ENCODE measurements at regions not wholly inside any gene's neighbourhood (a gene's known extent, or its start where the extent isn't known, plus 50 kb on each side); places are given as distances from the start of the nearest gene placed in this dataset.

DNA sequence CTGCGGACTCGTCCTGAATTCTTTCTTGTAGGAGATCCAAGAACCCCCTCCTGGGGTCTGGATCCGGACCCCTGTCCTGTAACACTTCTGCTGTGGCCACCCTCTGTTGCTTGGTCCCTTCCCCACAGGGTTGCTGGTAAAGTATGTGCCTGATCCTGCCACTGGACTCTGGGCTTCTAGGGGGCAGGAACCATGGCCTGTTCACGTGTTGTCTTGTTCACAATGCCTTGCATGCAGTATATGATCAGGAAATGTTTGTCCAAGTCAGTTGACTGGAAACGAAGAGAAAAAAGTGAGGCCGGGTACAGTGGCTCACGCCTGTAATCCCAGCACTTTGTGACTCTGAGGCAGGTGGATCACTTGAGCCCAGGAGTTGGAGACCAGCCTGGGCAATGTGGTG, 139.3 kb upstream of the ALDH1B1 start:
- no peak overlapping the region for H3K27ac ChIP-seq (replicated peaks)
- no peaks in the 10 kb centered on the region for H3K36me3 ChIP-seq
- H3K9me3 ChIP-seq (replicated peaks): no peaks in the 10 kb centered on the region
- H3K27me3 ChIP-seq (ENCODE audit: low read depth): no peaks in the 10 kb centered on the region
- no peaks in the 10 kb centered on the region for H3K4me1 ChIP-seq
- no peak for DNase-seq
- H3K4me3 ChIP-seq: no peak overlapping the region
- TF ChIP-seq, protein P1, sequence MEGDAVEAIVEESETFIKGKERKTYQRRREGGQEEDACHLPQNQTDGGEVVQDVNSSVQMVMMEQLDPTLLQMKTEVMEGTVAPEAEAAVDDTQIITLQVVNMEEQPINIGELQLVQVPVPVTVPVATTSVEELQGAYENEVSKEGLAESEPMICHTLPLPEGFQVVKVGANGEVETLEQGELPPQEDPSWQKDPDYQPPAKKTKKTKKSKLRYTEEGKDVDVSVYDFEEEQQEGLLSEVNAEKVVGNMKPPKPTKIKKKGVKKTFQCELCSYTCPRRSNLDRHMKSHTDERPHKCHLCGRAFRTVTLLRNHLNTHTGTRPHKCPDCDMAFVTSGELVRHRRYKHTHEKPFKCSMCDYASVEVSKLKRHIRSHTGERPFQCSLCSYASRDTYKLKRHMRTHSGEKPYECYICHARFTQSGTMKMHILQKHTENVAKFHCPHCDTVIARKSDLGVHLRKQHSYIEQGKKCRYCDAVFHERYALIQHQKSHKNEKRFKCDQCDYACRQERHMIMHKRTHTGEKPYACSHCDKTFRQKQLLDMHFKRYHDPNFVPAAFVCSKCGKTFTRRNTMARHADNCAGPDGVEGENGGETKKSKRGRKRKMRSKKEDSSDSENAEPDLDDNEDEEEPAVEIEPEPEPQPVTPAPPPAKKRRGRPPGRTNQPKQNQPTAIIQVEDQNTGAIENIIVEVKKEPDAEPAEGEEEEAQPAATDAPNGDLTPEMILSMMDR (IDR thresholded peaks at IDR 0.05; ENCODE audit: borderline replicate concordance): no peak
- intact Hi-C loops (cut with micrococcal nuclease): no loop called here

DNA sequence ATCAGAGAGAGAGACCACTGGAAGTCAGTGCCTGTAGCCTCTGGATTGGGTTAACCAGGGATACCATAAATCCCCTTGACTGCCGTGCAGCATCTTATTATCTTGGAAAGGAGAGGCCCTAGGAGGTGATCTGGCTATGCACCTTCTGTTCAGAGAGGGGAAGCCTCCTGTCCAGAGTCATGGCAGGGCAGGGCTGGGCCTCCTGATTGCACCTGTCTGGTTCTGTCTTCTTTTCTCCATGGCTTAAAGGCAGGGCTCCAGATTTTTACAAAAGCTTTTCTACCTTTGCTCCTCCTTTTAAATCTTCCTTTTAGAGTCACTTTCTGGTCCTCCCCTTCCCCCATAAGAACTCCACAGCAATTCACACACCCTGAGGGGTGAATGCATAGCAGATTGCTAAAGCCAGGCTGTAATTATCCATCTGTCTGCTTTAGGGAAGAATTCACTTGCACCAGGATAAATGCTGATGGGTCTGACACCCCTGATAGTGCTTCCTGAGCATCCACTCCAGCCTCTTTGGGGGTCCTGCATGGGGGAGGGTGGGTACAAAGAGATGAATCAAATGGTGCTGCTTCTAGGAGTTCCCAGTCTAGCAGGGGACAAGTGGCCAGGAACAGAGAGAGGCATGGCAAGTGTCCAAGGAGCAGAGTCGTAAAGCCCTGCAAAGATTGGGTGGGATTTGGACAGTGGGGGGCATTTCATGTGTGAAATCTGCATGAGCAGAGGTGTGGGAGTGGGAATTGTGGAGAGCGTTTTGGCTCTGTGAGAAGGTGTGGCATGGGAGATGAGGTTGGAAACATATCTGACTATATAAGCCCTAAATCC, 141.3 kb upstream of the ALDH1B1 start:
- no peak overlapping the region for H3K4me3 ChIP-seq
- no peaks in the 10 kb centered on the region for H3K4me1 ChIP-seq
- peaks cover 5% of the 10 kb centered on the region for H3K9me3 ChIP-seq (replicated peaks)
- H3K27ac ChIP-seq (replicated peaks): no peak overlapping the region
- DNase-seq: no peak
- no peaks in the 10 kb centered on the region for H3K36me3 ChIP-seq
- TF ChIP-seq, protein P1 (IDR thresholded peaks at IDR 0.05; ENCODE audit: borderline replicate concordance): no peak
- H3K27me3 ChIP-seq (ENCODE audit: low read depth): peaks cover 3% of the 10 kb centered on the region
- intact Hi-C loops (cut with micrococcal nuclease): no loop called here

DNA sequence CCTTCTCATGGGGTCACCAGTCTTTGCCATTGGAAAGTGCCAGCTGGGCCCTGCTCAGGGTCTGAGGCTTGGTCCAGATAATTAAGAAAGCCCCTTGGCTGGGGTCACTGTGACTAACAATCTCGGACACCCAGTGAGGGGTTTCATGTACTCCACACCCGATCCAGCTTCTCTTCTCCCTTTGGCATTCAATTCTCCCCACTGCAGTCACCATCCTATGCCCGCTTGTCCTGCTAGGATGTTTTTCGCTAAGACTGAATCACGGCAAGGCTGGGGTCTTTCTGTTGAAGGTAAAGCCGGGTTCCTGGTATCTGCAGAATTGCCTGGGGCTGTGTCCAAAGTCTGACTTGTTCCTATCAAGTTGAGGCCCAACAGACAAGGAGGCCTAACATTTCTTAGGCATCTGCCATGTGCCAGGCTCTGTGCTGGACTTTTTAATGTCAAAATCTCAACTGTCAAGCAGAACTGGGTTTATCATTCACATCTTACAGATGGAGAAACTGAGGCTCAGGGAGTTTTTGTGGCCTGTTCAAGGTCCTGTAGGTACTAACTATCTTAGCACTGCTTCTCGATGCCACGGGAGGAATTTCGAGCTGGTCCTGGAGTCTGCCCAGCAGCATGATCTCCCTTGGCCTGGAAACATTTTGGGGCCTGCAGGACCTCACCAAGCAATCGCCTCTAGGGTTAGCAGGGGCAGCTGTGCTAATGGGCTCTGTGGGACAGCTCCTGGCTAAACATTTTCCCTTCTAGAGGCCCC, 142.0 kb upstream of the ALDH1B1 start:
- H3K27me3 ChIP-seq (ENCODE audit: low read depth): peaks cover 3% of the 10 kb centered on the region
- H3K36me3 ChIP-seq: no peaks in the 10 kb centered on the region
- no peak overlapping the region for H3K27ac ChIP-seq (replicated peaks)
- H3K4me3 ChIP-seq: no peak overlapping the region
- TF ChIP-seq, protein P1 (IDR thresholded peaks at IDR 0.05; ENCODE audit: borderline replicate concordance): no peak
- no peak for DNase-seq
- intact Hi-C loops (cut with micrococcal nuclease): no loop called here
- H3K4me1 ChIP-seq: no peaks in the 10 kb centered on the region
- peaks cover 5% of the 10 kb centered on the region for H3K9me3 ChIP-seq (replicated peaks)

DNA sequence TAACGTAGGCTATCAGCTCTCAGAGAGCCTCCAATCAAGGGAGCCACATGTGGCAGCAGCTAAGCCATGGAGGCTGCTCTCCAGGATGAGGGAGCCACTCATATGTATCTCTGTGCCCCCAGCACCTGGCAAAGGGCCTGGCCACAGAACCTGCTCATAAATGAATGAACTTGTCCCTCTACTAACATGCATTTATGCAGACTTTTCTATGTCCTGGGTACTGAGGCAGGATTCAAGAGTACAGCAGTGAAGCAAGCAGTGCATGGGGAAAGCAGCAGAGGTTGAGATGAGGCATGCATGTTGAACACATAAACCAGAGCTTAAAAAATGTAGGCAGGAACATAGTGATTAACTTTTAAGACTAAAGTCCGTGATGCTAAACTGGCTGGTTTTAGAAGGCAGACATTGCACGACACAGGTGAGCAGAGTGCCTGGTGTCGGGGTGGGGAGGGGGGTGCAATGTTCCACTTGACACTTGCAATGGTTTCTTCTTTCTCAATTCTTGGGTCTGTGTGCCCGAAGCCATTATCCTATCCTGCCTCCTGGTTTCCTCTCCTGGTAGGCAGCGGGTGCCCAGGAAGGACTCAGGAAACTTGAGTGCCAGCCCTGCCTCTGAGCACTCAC, 142.8 kb upstream of the ALDH1B1 start:
- Histone ChIP-seq H3K4me3 (no peak overlapping the region), H3K27me3 (ENCODE audit: low read depth) (peaks cover 5% of the 10 kb centered on the region), H3K4me1 (no peaks in the 10 kb centered on the region), H3K9me3 (replicated peaks) (peaks cover 5% of the 10 kb centered on the region), H3K36me3 (no peaks in the 10 kb centered on the region), H3K27ac (replicated peaks) (no peak overlapping the region)
- no peak for DNase-seq
- intact Hi-C loops (cut with micrococcal nuclease): no loop called here
- TF ChIP-seq, protein P1 (IDR thresholded peaks at IDR 0.05; ENCODE audit: borderline replicate concordance): no peak

DNA sequence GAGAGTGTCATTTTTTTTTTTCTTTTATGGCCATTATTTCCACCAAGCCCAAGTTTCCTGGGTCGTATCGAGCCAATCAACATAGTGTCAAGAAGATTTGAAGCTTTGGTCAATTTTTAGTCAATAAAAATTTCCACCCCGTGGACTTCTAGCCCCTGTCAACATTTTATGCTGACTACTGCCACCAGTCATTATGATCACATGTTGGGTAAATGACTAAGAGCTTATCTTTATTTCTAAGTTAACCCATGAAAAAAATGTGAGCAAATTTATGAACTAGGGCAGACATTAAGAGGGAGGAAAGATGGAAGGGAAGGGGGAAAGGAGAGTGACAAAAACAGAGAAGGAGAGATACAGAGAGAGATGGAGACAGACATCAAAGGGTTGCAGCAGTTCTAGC, 143.5 kb upstream of the ALDH1B1 start:
- Histone ChIP-seq H3K9me3 (replicated peaks) (peaks cover 5% of the 10 kb centered on the region), H3K4me1 (no peaks in the 10 kb centered on the region), H3K27ac (replicated peaks) (no peak overlapping the region), H3K27me3 (ENCODE audit: low read depth) (peaks cover 11% of the 10 kb centered on the region), H3K36me3 (no peaks in the 10 kb centered on the region), H3K4me3 (no peak overlapping the region)
- DNase-seq: no peak
- intact Hi-C loops (cut with micrococcal nuclease): no loop called here
- TF ChIP-seq, protein P1 (IDR thresholded peaks at IDR 0.05; ENCODE audit: borderline replicate concordance): no peak

Data from left ventricle myocardium inferior (tissue), 1 donor.